Sigmoid colon (tissue), 4 donors: ENCODE measurements at regions not wholly inside any gene's neighbourhood (a gene's known extent, or its start where the extent isn't known, plus 50 kb on each side); places are given as distances from the start of the nearest gene placed in this dataset.

ENCODE experiments used
- CTCF ChIP-seq, 4 experiments: fragments of 450-650 bp in 3 of 4; fragments of 200-600 bp in 1 of 4; IDR thresholded peaks; one replicate each; pipeline ENCODE4 v1.5.1; 2016 to 2019; ENCODE audit warnings: antibody characterized with exemption in 4 of 4, mild to moderate bottlenecking in 3 of 4, moderate library complexity in 2 of 4
- EP300 ChIP-seq, 4 donors: sonication (generic); formaldehyde crosslinking; IDR thresholded peaks; one replicate each; pipeline ENCODE4 v1.6.1; 2017; ENCODE audit warnings: antibody characterized with exemption in 4 of 4
- POLR2A ChIP-seq, 2 donors: fragments of 450-650 bp; IDR thresholded peaks; one replicate each; pipeline ENCODE4 v1.6.1; 2016; ENCODE audit warnings: antibody characterized with exemption in 2 of 2, mild to moderate bottlenecking in 2 of 2, moderate library complexity in 2 of 2
- POLR2AphosphoS5 ChIP-seq, 4 donors: sonication (generic); formaldehyde crosslinking; IDR thresholded peaks; one replicate each; pipeline ENCODE4 v1.6.1; 2017; ENCODE audit warnings: antibody characterized with exemption in 4 of 4

DNA sequence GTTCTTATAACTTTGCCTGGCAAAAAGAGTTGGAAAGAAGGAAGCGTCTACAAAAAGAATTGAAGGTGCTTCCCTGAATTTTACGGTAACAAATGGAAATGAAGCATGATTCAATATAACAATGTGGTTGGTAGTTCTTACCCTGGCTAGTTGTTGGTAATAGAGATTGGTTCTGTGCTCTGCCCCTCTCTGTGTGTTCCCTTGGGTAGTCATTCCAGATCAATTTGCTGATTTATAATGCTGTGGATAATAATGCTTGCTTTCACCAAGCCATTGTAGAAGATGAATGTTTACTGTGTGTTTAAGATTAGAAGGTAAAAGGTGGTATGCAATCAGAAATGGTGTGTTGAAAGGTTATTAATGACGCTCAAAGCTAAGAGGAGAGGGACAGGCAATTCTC is 577.8 kb upstream of the NXPH2 start:
- TF ChIP-seq CTCF (IDR thresholded peaks at IDR 0.05) (no peak), POLR2AphosphoS5 (IDR thresholded peaks at IDR 0.05) (no peak), POLR2A (IDR thresholded peaks at IDR 0.05) (no peak), EP300 (IDR thresholded peaks at IDR 0.05) (no peak)
